Upper lobe of right lung (tissue), 1 donor: ENCODE measurements at regions not wholly inside any gene's neighbourhood (a gene's known extent, or its start where the extent isn't known, plus 50 kb on each side); places are given as distances from the start of the nearest gene placed in this dataset.

Source experiments
- ATAC-seq: fragments of 200-7000 bp; cut with Tn5 transposase; one replicate; pipeline ENCODE4 v1.9.1; 2020; ENCODE audit warnings: mild to moderate bottlenecking, moderate library complexity
- DNase-seq: peaks from one replicate; pipeline ENCODE4 v3.0.0-alpha.2; 2020
- H3K27ac ChIP-seq: fragments of 200-600 bp; one replicate; pipeline ENCODE4 v1.8.0; 2022
- H3K27me3 ChIP-seq: fragments of 200-600 bp; one replicate; pipeline ENCODE4 v1.8.0; 2022; ENCODE audit warnings: mild to moderate bottlenecking
- H3K36me3 ChIP-seq: fragments of 200-600 bp; one replicate; pipeline ENCODE4 v1.8.0; 2022
- H3K4me1 ChIP-seq: fragments of 200-600 bp; one replicate; pipeline ENCODE4 v1.8.0; 2022
- H3K4me3 ChIP-seq: fragments of 200-600 bp; one replicate; pipeline ENCODE4 v1.8.0; 2022; ENCODE audit warnings: mild to moderate bottlenecking
- H3K9me3 ChIP-seq: fragments of 200-600 bp; one replicate; pipeline ENCODE4 v1.8.0; 2022
- CTCF ChIP-seq: fragments of 200-600 bp; IDR thresholded peaks from one replicate; pipeline ENCODE4 v1.8.0; 2022; ENCODE audit warnings: antibody characterized with exemption
- intact Hi-C: fragments of 100-400 bp; cut with DNase I; formaldehyde crosslinking; loops from one replicate; pipeline ENCODE4 v1.11.0; 2022
- donor health status: DM: no; HTN: yes; CAD: no; lungs with severe emphysema.

DNA sequence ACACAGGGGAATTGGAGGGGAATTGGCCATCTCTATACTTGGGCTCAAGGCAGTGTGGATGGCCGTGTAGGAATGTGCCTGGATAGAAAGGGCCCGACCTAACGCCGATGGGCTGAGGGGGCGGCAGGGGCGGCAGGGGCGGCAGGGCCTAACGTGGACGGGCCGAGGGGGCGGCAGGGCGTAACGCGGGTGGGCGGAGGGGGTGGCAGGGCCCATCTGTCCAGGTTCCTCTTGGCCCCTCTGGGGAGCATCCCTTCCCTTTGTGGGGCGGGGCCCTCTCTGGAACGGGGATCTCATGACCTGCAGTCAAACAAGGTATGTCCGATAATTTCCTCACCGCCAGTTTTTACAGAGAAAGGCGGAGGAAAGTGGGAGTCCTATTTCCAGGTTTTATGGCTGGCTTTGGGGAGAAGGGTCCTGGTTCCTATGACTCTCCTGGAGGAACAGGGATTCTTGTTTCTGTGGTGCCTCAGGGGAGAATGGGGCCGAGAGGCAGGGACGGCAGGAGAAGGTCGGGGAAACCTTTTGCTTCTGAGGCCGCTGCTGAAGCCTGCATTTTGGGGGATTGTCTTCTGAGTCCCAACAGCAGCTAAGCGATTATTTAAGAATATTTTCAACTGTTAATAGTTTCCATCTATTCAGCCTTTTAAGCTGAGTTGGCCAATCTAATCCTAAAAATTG, 100.8 kb upstream of the FRMD1 start:
- DNase-seq (no peak), ATAC-seq (no peak)
- no peaks in the 10 kb centered on the region for H3K36me3 ChIP-seq
- TF ChIP-seq CTCF: no peak
- H3K27me3 ChIP-seq: no peaks in the 10 kb centered on the region
- intact Hi-C loops: no loop called here
- H3K9me3 ChIP-seq: no peaks in the 10 kb centered on the region
- H3K27ac ChIP-seq: no peak overlapping the region
- H3K4me1 ChIP-seq: no peaks in the 10 kb centered on the region
- no peak overlapping the region for H3K4me3 ChIP-seq

DNA sequence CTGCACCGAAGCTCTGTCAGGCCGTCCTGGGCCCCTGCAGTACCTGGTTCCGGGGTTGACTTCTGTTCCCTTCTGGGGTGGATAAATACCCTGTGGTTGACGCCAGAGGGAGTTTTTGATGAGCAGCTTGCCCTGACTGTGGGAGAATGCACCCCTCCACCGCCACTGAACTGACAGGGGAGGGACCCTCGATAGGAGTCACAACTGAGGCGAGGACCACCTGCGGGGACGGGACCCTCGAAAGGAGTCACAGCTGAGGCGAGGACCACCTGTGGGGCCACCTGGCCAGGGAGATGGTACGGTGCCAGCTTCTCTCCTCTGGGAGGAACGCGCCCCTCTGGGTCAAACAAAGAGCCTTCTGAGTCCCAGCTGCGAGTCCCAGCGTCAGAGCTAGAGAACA, 100.1 kb upstream of the FRMD1 start:
- Histone ChIP-seq H3K27ac (no peak overlapping the region), H3K36me3 (no peaks in the 10 kb centered on the region), H3K9me3 (no peaks in the 10 kb centered on the region), H3K27me3 (no peaks in the 10 kb centered on the region), H3K4me1 (no peaks in the 10 kb centered on the region), H3K4me3 (no peak overlapping the region)
- ATAC-seq: no peak
- intact Hi-C loops: no loop called here
- no peak for TF ChIP-seq CTCF
- DNase-seq: no peak

DNA sequence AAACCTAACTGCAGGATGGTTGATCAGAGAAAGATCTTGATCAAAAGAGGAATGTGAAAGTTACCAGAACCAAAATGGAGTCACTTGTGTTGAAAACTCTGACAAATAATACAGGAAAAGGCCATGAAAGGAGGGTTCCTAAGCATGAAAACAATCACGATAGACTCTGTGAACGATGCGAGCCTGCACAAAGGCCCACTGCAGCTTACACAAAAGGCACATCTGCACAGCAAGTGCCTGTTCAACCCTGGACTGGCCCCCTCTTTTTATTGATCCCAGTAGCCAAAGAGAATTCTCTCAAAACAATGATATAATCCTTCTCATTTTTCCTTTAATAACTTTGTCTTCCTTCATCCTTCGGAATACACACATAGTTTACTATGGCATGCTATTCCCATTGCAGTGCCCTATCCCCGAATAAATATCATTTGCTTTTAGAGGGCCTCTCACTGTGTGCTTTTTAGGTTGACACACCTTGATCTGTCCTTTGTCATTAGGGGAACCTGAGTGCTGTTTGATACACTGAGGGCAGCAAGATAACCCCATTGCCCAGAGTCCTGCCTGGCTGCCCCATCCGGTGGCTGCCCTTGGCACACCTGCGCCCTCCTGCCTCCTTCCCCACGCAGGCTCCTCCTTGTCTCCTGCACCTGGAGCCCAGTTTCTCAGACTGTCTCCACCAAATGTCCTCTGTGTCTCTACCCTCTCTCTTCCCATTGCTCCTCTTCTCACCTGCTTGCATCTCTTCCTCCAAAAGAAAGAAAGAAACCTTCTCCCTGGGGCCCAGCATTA, 98.3 kb upstream of the FRMD1 start:
- intact Hi-C loops: no loop called here
- TF ChIP-seq CTCF: no peak
- H3K27me3 ChIP-seq: no peaks in the 10 kb centered on the region
- H3K4me3 ChIP-seq: no peak overlapping the region
- no peaks in the 10 kb centered on the region for H3K9me3 ChIP-seq
- ATAC-seq (no peak), DNase-seq (no peak)
- H3K27ac ChIP-seq: no peak overlapping the region
- no peaks in the 10 kb centered on the region for H3K36me3 ChIP-seq
- no peaks in the 10 kb centered on the region for H3K4me1 ChIP-seq

DNA sequence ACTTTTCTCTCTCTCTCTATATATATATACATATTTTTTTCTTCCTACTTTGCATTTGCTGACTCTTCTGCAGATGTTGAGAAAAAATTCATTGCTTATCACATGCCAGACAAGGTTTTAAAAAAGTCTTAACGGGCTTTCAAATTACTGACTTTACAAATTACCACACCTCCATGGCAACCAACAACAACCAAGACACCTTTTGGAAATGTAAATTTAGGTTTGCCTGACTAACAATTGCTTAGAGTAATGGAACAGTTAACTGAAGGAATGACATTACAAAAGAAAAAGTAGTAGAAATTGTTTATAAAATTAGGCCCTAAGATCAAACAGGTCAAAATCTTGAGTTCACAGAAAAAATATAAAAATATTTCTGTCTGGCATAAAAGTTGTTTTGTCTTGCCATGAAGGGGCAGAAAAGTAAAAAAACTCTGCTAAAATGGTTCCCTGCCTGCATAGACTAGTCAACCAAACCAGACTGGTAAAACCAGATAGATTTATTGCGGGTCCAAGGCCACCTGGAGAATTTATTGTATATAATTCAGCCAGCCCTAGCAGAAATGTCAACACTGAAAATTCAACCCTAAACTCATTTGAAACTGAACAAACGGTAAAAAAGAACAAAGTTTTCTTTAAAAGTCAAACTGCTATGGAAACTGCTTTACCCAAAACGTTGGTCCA, 92.8 kb upstream of the FRMD1 start:
- no peak overlapping the region for H3K4me3 ChIP-seq
- H3K27ac ChIP-seq: no peak overlapping the region
- TF ChIP-seq CTCF: no peak
- DNase-seq (no peak), ATAC-seq (no peak)
- H3K36me3 ChIP-seq: no peaks in the 10 kb centered on the region
- H3K9me3 ChIP-seq: no peaks in the 10 kb centered on the region
- intact Hi-C loops: no loop called here
- H3K4me1 ChIP-seq: no peaks in the 10 kb centered on the region
- no peaks in the 10 kb centered on the region for H3K27me3 ChIP-seq

GRCh38 chr6:168170841-168171601, 92.0 kb upstream of the FRMD1 start:
- Histone ChIP-seq H3K4me1 (no peaks in the 10 kb centered on the region), H3K27ac (no peak overlapping the region), H3K27me3 (no peaks in the 10 kb centered on the region), H3K36me3 (no peaks in the 10 kb centered on the region), H3K9me3 (no peaks in the 10 kb centered on the region), H3K4me3 (no peak overlapping the region)
- intact Hi-C loops: no loop called here
- DNase-seq: no peak
- no peak for TF ChIP-seq CTCF
- no peak for ATAC-seq
